CD14-positive monocyte (primary cell): ENCODE measurements at regions not wholly inside any gene's neighbourhood (a gene's known extent, or its start where the extent isn't known, plus 50 kb on each side); places are given as distances from the start of the nearest gene placed in this dataset.
A peak's percentile ranks its signal among the peaks of the same experiment; 100 is the strongest.

ENCODE experiments used
- DNase-seq, 3 donors: peaks; one replicate each; pipeline ENCODE4 v3.0.0-alpha.2; 2011 to 2022
- H2AFZ ChIP-seq: 2 replicates; pipeline ENCODE4 v1.6.0; 2012; ENCODE audit warnings: mild to moderate bottlenecking, low read depth, low read length, inconsistent platforms; ENCODE audit not compliant: insufficient read depth, poor library complexity, severe bottlenecking
- H3K27ac ChIP-seq, 2 donors: 1 replicate in 1 of 2; 2 replicates in 1 of 2; pipeline ENCODE4 v1.5.1; 2012 to 2013; ENCODE audit warnings: low read length in 2 of 2, control low read depth in 1 of 2, inconsistent platforms in 1 of 2, low read depth in 1 of 2, mild to moderate bottlenecking in 1 of 2
- H3K27me3 ChIP-seq, 2 donors: one replicate each; pipeline versions ENCODE4 v1.6.0 to v1.6.1; 2011 to 2013; ENCODE audit warnings: low read length in 2 of 2; ENCODE audit not compliant: control insufficient read depth in 2 of 2, insufficient read depth in 2 of 2
- H3K36me3 ChIP-seq, 2 donors: replicated peaks in 1 of 2; 1 replicate in 1 of 2; 2 replicates in 1 of 2; pipeline versions ENCODE4 v1.5.1 to v1.6.1; 2012 to 2013; ENCODE audit warnings: low read length in 2 of 2, control low read depth in 1 of 2, inconsistent platforms in 1 of 2, mild to moderate bottlenecking in 1 of 2; ENCODE audit not compliant: insufficient read depth in 2 of 2, control insufficient read depth in 1 of 2
- H3K4me1 ChIP-seq, 2 donors: 1 replicate in 1 of 2; 2 replicates in 1 of 2; pipeline versions ENCODE4 v1.5.1 to v1.6.1; 2012 to 2013; ENCODE audit warnings: low read length in 2 of 2, control low read depth in 1 of 2, inconsistent platforms in 1 of 2, mild to moderate bottlenecking in 1 of 2, moderate library complexity in 1 of 2; ENCODE audit not compliant: insufficient read depth in 2 of 2, control insufficient read depth in 1 of 2
- H3K4me2 ChIP-seq: replicated peaks from 2 replicates; pipeline ENCODE3; 2012; ENCODE audit warnings: low read length, moderate library complexity, mild to moderate bottlenecking; ENCODE audit not compliant: poor library complexity, severe bottlenecking; ENCODE audit errors: extremely low read depth
- H3K4me3 ChIP-seq, 3 experiments: fragments of 200-600 bp in 1 of 3; sonication (generic) in 1 of 3; replicated peaks in 1 of 3; 1 replicate in 2 of 3; 2 replicates in 1 of 3; pipeline ENCODE4 v1.5.1; 2011 to 2013; ENCODE audit warnings: low read length in 3 of 3, mild to moderate bottlenecking in 3 of 3, control low read depth in 2 of 3, low read depth in 2 of 3, inconsistent platforms in 1 of 3, moderate library complexity in 1 of 3
- H3K79me2 ChIP-seq: 2 replicates; pipeline ENCODE4 v1.6.0; 2012; ENCODE audit warnings: mild to moderate bottlenecking, control low read depth, inconsistent platforms, low read length, moderate library complexity; ENCODE audit not compliant: insufficient read depth
- H3K9ac ChIP-seq: 2 replicates; pipeline ENCODE4 v1.6.0; 2017; ENCODE audit warnings: low read length, mild to moderate bottlenecking; ENCODE audit not compliant: insufficient read depth, poor library complexity, severe bottlenecking
- H3K9me3 ChIP-seq, 2 donors: replicated peaks in 1 of 2; 1 replicate in 1 of 2; 2 replicates in 1 of 2; pipeline versions ENCODE4 v1.5.1 to v1.6.1; 2012 to 2013; ENCODE audit warnings: low read length in 2 of 2, control low read depth in 1 of 2; ENCODE audit not compliant: control insufficient read depth in 1 of 2, insufficient read depth in 1 of 2
- H4K20me1 ChIP-seq: 2 replicates; pipeline ENCODE4 v1.6.0; 2012; ENCODE audit warnings: mild to moderate bottlenecking, low read length, control low read depth, moderate library complexity; ENCODE audit not compliant: insufficient read depth
- H3K27ac Mint-ChIP-seq, 7 donors: one replicate each; pipeline ENCODE4 v1.8.0; 2020; ENCODE audit warnings: mild to moderate bottlenecking in 7 of 7, mixed read lengths in 7 of 7, moderate library complexity in 6 of 7, inconsistent platforms in 2 of 7
- H3K27me3 Mint-ChIP-seq, 3 donors: one replicate each; pipeline ENCODE4 v1.8.0; 2021 to 2022; ENCODE audit warnings: low read depth in 3 of 3, mild to moderate bottlenecking in 3 of 3, mixed read lengths in 3 of 3, moderate library complexity in 3 of 3, inconsistent platforms in 1 of 3
- H3K36me3 Mint-ChIP-seq, 2 donors: one replicate each; pipeline ENCODE4 v1.8.0; 2020; ENCODE audit warnings: mixed read lengths in 2 of 2, inconsistent platforms in 1 of 2, mild to moderate bottlenecking in 1 of 2
- H3K4me1 Mint-ChIP-seq: one replicate; pipeline ENCODE4 v1.8.0; 2020; ENCODE audit warnings: mild to moderate bottlenecking, mixed read lengths
- H3K4me3 Mint-ChIP-seq, 2 donors: one replicate each; pipeline ENCODE4 v1.8.0; 2020; ENCODE audit warnings: mild to moderate bottlenecking in 2 of 2, mixed read lengths in 2 of 2, moderate library complexity in 1 of 2
- H3K9me3 Mint-ChIP-seq, 7 donors: one replicate each; pipeline ENCODE4 v1.8.0; 2020 to 2022; ENCODE audit warnings: mixed read lengths in 7 of 7, mild to moderate bottlenecking in 6 of 7, moderate library complexity in 6 of 7, inconsistent platforms in 2 of 7
- CTCF ChIP-seq: fragments of 200-600 bp; IDR thresholded peaks from one replicate; pipeline ENCODE4 v1.8.0; 2022; ENCODE audit warnings: antibody characterized with exemption, mild to moderate bottlenecking
- WGBS: methylation state at CpG from one replicate; pipeline ENCODE4 v1.1.5; 2013; ENCODE audit warnings: missing lambda C conversion rate; ENCODE audit not compliant: insufficient coverage; 5-methylcytosine and 5-hydroxymethylcytosine counted together
- intact Hi-C, 2 donors: fragments of 100-400 bp; cut with micrococcal nuclease; formaldehyde crosslinking; loops; one replicate each; pipeline versions ENCODE4 v1.15.0 to v1.15.1; 2023

- peak; percentile 73 for TF ChIP-seq CTCF
- H3K27me3 Mint-ChIP-seq = peaks cover 0 to 1% (median 0%) of the 10 kb centered on the region in 3 donors
- no peaks in the 10 kb centered on the region for H3K27me3 ChIP-seq
- no peak overlapping the region for H2AFZ ChIP-seq
- 94% methylated on average over 5 of the region's 6 CpGs for WGBS
- DNase-seq = peak in 2 of 3 donors; percentile 5 to 16
- no peaks in the 10 kb centered on the region for H3K4me1 ChIP-seq
- no peak overlapping the region for H3K27ac ChIP-seq
- no peaks in the 10 kb centered on the region for H3K79me2 ChIP-seq
- H3K9me3 ChIP-seq = no peaks in the 10 kb centered on the region
- H3K27ac Mint-ChIP-seq = no peak overlapping the region
- H3K36me3 ChIP-seq = no peaks in the 10 kb centered on the region
- H3K9me3 Mint-ChIP-seq = peaks cover 0 to 7% (median 0%) of the 10 kb centered on the region in 7 donors
- no peak overlapping the region for H3K4me2 ChIP-seq
- H3K36me3 Mint-ChIP-seq = no peaks in the 10 kb centered on the region
- no peaks in the 10 kb centered on the region for H3K4me1 Mint-ChIP-seq
- no peaks in the 10 kb centered on the region for H4K20me1 ChIP-seq
- intact Hi-C loops = no loop called here
- H3K4me3 Mint-ChIP-seq = no peak overlapping the region
- H3K9ac ChIP-seq = no peak overlapping the region
- no peak overlapping the region for H3K4me3 ChIP-seq
Observed at GRCh38 chr5:57650360-57651069, 167.9 kb upstream of the ACTBL2 start.

GRCh38 chr5:57642698-57643097, 160.1 kb upstream of the ACTBL2 start:
- WGBS = no CpG with 5 or more reads among the region's 2 CpGs
- H3K36me3 ChIP-seq = no peaks in the 10 kb centered on the region
- H3K4me3 ChIP-seq = no peak overlapping the region
- Mint-ChIP-seq H3K27me3 (peaks cover 0 to 3% (median 0%) of the 10 kb centered on the region in 3 donors), H3K27ac (no peak overlapping the region), H3K4me3 (no peak overlapping the region), H3K36me3 (no peaks in the 10 kb centered on the region), H3K9me3 (peaks cover 0 to 9% (median 2%) of the 10 kb centered on the region in 7 donors), H3K4me1 (no peaks in the 10 kb centered on the region)
- no peaks in the 10 kb centered on the region for H3K4me1 ChIP-seq
- intact Hi-C loops = no loop called here
- H3K27me3 ChIP-seq = no peaks in the 10 kb centered on the region
- no peaks in the 10 kb centered on the region for H4K20me1 ChIP-seq
- H3K79me2 ChIP-seq = no peaks in the 10 kb centered on the region
- no peak overlapping the region for H2AFZ ChIP-seq
- TF ChIP-seq CTCF = no peak
- no peaks in the 10 kb centered on the region for H3K9me3 ChIP-seq
- no peak overlapping the region for H3K27ac ChIP-seq
- DNase-seq = no peak
- H3K4me2 ChIP-seq = no peak overlapping the region
- no peak overlapping the region for H3K9ac ChIP-seq
